Sciatic nerve (tissue), 2 donors: ENCODE measurements at regions not wholly inside any gene's neighbourhood (a gene's known extent, or its start where the extent isn't known, plus 50 kb on each side); places are given as distances from the start of the nearest gene placed in this dataset.

Experiments used
- ATAC-seq: fragments of 200-7000 bp; cut with Tn5 transposase; one replicate; pipeline ENCODE4 v1.9.1; 2020; ENCODE audit warnings: mild to moderate bottlenecking, moderate library complexity
- DNase-seq: peaks from one replicate; pipeline ENCODE4 v3.0.0-alpha.2; 2020; ENCODE audit warnings: low spot score
- intact Hi-C: fragments of 100-400 bp; cut with DNase I; formaldehyde crosslinking; loops from one replicate; pipeline ENCODE4 v1.14.2; 2022
- donor health status: DM: no; HTN: no; CAD: no.
- donor health status: DM: no; HTN: no; CAD: no.

DNA sequence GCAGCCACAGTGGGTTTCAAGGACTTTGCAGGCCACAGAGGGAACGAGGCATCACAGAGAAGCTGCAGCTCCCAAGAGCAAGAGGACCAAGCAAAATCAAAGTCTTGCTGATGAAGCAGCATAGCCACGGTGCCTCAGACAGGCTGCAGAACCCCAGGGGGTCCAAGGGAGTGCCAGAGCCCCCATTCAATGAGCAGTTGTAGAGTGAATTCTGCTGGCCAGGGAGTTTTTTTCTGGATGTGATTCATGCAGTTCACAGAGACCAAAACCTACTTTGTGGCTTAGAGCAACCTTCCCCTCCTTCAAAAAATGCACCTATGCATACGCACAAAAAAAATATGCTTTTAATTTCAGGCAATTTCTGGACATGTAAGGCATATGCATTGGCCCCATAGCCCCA, 409.0 kb downstream of the VPS13C start:
- intact Hi-C loops, result no loop called here
- ATAC-seq (no peak), DNase-seq (no peak)

DNA sequence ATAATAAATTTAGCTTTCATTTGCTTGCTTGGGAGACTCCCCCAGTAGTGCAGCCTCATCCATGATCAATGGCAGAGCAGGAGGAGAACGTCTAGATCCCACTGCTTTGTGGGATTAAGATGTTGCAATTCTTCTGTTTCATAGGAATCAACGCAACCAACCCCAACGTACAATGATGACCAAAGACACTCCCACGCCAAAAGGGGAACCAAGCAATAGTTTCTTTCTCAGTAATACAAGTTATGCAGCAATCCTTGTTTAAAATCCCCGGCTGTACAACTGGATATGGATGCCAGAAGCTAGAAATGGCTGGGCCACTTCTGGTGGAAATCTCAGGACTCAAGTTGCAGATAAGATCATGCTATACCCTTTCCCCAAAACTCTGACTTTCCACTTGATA, 411.2 kb downstream of the VPS13C start:
- no peak for ATAC-seq
- DNase-seq, result no peak
- intact Hi-C loops, result no loop called here

DNA sequence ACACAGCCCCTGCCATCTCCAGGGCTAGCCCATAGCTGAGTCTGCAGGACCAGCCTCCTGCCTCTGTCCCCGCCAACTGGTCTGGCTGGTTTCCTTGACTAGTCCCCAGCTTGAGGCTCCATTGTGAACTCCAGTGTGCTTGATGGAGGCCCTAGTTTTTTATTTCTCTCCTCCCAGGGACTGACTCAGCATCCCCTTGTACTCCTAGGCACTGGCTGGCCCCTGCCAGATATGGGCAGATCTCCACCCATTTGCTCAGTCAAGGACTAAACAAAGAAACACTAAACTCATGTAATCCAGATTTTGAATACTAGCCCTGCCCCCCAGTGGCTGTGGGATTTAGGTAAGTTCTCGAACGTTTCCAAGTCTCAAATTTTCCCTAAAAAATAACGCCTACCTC, 415.4 kb upstream of the RORA start:
- ATAC-seq (no peak), DNase-seq (no peak)
- intact Hi-C loops, result no loop called here

DNA sequence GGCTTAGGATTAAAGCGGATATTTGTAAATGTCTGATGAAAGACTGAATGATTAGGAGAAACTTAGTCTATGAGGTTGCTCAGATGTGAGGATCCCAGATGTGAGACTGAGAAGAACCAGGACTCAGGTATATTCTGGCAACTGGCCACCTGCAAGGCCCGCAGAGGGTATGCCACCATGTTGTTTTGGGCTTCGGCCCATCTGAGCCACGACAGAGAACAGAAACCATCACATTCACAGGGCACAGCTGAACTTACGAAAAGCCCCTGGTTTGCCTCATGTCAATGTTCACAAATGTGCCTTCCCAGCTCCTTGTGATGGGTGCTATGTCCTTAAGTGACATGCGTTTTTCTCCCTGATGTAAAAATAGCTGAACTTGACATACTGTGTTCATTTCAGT, 412.5 kb upstream of the RORA start:
- intact Hi-C loops, result no loop called here
- DNase-seq (no peak), ATAC-seq (no peak)

DNA sequence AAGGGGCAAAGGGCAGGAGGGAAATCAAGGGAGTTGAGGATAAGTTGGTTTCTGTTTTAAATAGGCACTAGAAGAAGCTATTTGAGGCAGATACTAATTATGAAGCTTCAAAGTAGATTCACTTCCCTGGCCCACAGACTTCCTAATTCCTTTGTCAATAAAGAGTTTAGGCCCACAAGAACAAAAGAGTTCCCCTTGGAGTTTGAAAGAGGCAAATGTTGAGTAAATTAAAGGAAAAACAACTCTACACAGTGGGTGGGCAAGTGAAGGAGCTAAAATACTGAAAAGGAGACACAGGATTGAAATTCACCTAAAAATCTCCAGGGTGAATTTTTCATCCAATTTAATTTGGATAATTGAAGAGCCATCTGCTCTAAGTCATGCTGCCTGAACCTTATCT, 411.7 kb upstream of the RORA start:
- no peak for ATAC-seq
- intact Hi-C loops, result no loop called here
- no peak for DNase-seq

DNA sequence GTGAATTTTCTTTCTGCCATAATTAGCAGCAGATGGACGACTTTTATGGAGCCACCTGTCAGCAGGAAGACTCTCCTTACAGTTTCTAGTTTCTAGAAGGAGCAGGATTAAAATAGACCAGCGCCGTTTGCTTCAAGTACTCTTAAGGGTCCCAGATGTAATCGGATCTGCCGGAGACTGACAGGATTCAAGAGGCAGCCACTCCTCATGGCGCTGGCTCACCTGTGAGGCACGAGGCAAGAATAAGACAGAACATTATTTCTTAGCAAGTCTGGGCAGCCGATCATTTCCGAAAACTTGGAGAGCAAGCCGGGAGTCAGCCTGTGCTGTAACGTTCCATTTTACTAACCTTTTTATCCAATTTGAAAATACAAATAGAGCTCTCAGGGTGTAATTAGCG, 410.4 kb upstream of the RORA start:
- intact Hi-C loops, result no loop called here
- no peak for ATAC-seq
- DNase-seq, result no peak

DNA sequence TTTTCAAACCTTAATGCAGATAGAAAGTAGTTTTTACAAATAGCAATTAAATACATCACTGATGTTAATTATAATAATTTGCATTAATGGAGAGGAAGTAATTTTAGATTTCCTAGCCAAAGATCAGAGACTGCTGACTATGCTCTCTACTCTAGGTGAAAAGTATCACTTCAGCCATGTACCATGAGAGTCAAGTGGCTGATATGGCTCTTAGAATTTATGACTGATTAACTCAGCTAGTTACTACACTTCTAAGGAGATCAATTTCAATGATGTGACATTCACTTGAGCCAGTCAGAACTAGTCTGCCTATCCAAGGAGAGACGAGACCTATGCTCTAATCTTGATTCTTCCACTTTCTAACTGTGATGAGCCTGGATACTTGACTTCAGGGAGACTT, 405.7 kb upstream of the RORA start:
- DNase-seq (no peak), ATAC-seq (no peak)
- intact Hi-C loops, result no loop called here

DNA sequence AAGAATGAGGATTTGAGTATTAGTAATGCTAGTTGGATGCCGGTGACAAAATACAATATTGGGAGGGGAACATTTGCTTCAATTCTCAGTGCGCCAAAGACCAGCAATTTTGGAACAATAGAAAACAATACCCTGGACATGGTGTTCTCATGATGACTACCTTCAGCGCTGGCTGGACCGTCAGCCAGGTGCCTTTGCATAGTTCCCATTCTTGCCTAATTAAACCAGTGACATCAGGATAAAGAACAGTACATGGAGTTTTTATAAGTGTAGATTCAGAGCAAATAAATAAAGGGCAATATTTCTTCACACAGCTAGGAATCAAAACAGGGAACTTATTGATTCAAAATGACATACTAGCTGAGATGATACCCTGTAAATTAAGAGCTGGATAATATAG, 404.8 kb upstream of the RORA start:
- intact Hi-C loops, result no loop called here
- no peak for ATAC-seq

DNA sequence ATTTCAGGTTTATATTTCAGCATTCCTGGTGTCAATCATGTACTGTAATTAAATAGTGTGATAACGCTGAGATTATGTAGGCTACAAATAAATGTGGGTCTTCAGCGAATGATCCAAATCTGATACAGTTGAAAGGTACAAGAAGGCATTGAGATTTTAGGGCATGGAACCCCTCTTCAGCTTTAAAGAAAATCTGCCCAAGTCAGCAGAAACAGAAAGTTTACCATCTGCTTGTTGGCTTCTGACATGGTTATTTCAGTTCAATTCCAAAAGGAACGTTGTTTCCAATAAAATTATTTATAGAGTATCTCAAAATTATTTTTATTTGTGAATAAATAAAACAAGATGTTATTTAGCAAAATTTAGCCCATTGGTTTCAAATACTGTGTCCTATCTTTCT, 400.2 kb upstream of the RORA start:
- intact Hi-C loops, result no loop called here
- no peak for DNase-seq
- no peak for ATAC-seq

More for the DNA sequence above, 404.8 kb upstream of the RORA start:
- no peak for DNase-seq

DNA sequence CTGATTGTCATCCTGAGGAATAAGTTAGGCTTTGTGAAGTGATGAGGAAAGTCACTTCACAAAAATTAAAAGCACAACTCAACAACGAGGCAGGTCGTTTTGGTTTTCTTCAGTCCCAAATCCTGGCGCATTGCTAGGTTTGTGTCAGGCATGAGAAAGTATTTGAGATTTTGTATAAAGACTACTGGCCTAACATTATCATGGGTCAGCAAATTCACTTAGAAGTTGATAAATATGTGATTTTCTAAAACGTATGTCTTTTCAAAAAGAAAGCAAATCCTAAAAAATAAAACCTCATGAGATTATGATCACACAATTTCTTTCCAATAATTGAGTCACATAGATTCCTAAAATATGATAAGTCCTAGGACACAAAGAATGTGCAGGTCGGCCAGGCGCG, 395.8 kb upstream of the RORA start:
- DNase-seq, result no peak
- intact Hi-C loops, result no loop called here
- no peak for ATAC-seq

DNA sequence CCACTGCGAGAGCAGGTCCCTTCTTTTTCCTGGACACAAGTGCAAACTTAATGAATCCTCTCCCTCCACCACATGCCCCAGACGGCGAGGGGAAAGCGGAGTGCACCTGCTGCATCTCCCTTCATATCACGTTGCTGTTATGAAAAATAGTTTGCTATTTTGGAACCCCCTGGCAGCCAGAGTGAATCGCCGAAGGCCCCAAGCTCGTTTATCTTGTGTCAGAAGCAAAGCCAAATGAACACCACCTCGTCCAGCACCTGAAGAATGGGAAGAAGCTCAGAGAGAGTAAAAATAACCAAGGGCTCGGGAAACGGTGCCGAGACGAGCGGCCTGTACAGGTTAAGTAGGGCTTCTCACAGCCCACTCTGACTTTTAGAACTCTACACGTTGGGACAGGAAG, 394.6 kb upstream of the RORA start:
- DNase-seq (no peak), ATAC-seq (no peak)
- intact Hi-C loops, result no loop called here

DNA sequence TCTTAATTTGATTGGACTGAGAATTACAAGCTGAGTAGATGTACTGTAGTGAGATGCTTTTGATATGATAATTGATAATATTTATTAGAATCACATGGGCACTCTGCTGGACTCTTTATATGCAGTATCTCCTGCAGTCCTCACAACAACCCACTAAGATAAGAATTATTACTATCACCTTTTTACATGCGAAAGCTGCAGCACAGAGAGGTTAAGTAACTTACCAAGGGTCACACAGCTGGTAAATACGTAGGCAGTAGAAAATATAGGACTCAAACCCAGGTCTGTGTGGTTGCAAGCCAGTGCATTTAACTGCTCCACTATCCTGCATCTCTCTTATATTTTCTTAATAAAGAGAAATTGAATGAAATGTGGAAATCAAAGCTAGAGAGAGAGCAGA, 392.8 kb upstream of the RORA start:
- intact Hi-C loops, result no loop called here
- ATAC-seq (no peak), DNase-seq (no peak)

DNA sequence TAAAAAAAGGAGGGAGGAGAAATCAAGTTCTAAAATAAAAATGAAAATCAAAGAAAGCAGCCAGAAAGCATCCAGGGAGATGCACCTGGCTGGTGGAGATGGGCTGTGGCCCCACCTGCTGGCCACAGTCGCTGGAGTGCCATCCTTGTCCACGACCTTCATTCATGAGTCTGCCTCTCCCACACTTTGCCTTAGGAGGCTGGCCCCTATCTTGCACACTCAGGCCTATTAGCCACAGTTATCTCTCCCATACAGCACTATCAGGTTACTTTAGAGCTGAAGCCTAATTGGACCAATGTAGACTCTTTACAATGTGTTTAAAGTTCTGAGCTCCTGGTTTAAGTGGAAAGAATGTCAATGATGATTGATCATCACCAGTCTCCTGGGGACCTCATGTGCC, 392.0 kb upstream of the RORA start:
- intact Hi-C loops, result no loop called here

DNA sequence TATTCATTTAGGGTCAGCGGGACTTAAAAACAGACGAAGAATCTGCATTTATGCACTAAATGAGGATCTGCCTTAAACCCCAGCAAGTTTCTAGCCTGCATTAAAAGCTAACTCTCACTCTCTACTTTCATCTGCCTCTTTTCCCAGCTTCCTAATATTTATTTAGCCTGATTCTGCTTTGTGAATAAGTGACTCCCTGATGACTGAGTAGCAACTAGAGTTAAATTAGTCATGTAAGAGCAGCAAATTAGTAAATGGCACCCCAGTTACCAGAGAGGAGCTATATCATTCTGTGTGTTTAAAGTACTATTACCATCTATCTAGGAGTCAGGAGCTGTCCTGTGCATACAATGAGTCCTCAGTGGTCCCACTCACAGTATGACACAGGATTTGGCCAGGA, 391.0 kb upstream of the RORA start:
- intact Hi-C loops, result no loop called here
- DNase-seq, result no peak
- no peak for ATAC-seq

More for the DNA sequence above, 392.0 kb upstream of the RORA start:
- ATAC-seq (no peak), DNase-seq (no peak)

DNA sequence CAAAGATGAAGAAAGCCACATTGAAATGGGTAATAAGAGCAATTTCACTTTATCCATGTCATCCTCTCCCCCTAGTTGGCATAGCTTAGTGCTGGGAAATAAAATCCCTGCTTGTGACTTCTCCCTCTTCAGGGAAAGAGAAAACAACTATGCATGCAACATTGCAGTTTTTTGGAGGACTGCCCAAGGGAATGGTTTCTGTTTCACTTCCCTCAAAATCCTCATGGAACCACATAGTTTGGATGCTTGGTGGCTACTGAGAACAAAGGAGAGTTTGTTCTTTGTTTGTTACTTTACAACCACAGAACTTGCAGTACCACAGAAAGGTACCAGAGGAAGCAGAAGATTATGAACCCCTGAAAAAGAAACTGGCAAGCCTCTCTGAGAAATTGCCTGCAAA, 384.6 kb upstream of the RORA start:
- intact Hi-C loops, result no loop called here
- no peak for ATAC-seq
- no peak for DNase-seq

DNA sequence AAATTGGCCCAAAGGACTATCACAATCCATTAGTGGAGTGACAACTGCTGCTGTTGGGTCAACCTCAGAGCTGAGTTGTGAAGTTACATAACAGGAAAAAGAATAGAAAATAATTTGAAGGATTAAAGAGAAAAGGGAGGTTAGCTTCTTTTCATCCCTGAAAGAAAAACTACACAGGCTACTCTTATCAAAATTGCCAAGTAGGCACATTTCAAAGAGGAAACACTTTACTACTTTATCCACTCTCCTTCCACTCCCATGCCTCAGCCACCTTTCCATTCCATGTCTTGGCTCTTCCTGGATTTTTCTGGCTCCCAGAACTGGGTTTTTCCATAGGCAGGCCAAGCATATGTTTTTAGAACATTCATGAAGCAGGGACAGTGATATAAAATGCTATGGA, 384.0 kb upstream of the RORA start:
- DNase-seq (no peak), ATAC-seq (no peak)
- intact Hi-C loops, result no loop called here

DNA sequence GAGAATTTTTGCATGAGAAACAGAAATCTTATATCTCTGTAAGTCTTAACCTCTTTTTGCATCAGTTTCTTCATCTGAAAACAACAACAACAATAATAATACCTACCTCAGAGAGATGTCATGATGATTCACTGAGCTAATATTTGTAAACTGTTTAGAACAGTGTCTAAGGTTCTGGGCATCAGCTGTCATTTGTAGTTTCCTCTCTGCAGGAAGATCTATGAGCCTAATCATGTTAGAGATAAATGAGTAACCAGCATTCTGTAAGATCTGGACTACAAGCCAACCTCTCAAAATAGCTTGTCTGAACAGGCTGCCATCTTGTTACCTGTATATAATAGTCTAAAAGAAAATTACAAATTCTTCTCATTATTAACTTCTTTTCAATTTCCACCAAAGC, 383.0 kb upstream of the RORA start:
- no peak for DNase-seq
- ATAC-seq, result no peak
- intact Hi-C loops, result no loop called here

DNA sequence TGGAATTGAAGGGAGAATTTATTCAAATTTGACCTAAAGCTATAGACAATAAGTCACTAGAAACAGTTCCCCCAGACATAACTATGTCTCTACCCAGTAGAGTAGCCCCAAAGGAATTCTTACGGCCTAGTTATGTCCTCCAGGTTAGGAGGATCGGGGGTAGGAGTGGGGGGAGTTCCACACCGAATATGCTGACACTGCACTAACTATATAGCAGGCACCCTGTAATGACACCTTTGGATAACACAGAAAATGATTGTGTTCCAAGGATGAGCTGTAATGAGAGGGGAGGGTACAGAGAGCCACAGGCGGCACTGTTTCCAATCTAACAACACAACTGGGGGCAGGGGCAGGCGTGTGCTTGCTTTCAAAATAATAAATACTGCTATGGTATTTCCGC, 376.2 kb upstream of the RORA start:
- DNase-seq, result no peak
- no peak for ATAC-seq
- intact Hi-C loops, result no loop called here

DNA sequence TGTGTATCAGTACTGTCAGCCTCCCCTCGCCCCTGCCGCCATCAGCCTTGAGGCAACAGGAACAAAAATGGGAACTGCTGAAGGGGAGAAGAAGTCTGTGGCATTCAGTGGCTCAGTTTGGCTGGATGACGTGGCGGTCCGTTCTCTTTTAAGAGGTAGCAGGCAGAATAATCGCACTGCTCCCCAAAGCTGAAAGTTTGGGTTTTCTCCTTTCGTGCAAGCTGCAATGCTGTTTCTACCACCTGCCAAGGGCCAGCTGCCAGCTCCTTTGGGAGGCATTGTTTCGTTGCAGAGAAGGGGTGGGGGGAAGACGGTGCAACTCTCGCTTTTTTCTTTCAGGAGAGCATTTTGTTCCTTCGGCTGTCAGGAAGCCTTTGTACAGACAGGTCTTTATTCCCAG, 369.6 kb upstream of the RORA start:
- intact Hi-C loops, result no loop called here
- ATAC-seq (no peak), DNase-seq (no peak)

DNA sequence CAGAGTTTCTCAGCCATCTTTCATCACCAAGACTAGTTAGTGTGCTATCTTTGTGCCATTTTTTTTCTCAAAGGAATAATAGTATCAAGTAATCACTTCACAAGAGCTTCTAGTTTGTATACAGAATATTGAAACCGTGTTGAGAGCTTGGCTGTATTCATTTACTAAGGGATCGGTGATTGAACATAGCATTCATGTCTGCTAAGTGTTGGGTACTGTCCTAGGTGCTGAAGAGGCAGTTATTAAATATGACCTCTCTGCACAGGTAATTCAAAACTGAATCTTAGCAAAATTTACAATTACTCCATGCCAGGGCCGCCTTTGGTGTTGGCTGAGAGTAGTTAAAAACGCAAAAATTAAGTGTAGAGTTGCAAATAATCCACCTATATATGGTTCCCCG, 355.3 kb upstream of the RORA start:
- no peak for ATAC-seq
- no peak for DNase-seq
- intact Hi-C loops, result no loop called here

DNA sequence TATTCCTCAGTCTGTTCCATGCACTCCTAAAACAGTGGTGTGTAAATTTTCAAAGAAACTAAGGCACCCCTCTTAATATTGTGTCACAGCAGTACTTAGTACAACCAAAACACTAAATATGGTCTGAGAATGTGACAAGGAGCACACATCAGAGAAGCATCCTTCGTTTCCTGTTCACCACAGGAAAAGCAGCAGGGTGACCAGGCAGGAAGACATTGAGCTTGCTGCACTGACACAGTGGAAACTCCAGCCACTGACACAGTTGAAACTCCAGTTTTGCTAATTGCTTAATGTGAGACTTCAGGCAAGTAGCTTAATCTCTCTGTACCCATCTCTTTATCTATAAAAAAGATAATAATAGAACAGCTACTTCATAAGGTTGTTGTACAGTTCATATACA, 353.0 kb upstream of the RORA start:
- no peak for ATAC-seq
- no peak for DNase-seq
- intact Hi-C loops, result no loop called here

DNA sequence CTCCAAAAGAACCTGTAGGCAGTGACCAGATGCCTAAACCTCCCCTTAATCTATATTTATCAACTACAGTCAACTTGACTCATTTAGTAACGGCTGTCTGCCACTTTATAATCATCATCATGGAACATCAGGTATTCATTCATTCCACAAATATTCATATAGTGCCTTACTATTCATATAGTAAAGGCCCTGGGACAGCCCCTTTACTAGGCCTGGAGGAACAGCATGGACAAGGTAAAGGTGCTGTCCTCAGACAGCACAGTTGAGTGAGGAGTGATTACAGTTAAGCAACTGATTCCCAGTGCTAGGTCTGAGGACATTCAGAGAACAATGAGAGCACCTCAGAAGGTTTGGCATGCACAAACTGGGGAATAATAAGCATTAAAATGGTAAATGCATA, 346.5 kb upstream of the RORA start:
- DNase-seq, result no peak
- ATAC-seq, result no peak
- intact Hi-C loops, result no loop called here
